ENCODE measurements at regions not wholly inside any gene's neighbourhood (a gene's known extent, or its start where the extent isn't known, plus 50 kb on each side); places are given as distances from the start of the nearest gene placed in this dataset.

DNA sequence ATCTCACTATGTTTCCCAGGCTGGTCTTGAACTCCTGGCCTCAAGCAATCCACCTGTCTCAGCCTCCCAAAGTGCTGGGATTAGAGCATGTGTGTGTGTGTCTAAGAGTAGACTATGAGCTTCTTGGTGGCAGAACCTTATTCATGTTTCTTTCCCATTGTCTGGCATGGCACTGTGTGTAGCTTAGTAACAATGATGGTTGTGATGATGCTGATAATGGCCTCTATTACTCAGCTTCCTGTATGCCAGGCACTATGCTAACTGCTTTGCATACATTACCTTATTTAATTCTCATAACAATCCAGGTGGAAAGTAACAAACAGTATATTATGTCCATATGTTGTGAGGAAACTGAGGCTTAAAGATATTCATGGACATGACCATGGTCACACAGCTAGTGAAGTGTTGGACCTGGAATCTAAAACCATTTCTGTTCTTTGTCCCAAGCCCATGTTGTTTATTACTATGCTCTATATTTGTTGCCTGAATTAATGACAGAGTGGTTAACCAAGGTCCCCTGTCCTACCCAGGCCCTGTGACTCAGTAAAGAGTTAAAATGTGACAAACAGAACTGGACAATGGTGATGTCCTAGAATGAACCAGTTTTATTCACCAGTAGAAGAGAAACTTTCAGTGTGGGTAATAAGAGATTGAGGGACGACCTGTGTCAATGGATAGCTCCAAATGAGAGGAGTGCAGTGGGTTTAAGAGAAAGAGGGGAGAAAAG lies 109.6 kb downstream of the KLF5 start:
- no peak for TF ChIP-seq CTCF (IDR thresholded peaks at IDR 0.05)
- no peak for TF ChIP-seq POLR2A (IDR thresholded peaks at IDR 0.05)

Data from ovary (tissue), 3 donors.